RWPE2 (cell line): ENCODE measurements at regions not wholly inside any gene's neighbourhood (a gene's known extent, or its start where the extent isn't known, plus 50 kb on each side); places are given as distances from the start of the nearest gene placed in this dataset.

Experiments used
- ATAC-seq: fragments of 200-7000 bp; cut with Tn5 transposase; 3 replicates; pipeline ENCODE4 v1.9.1; 2021; ENCODE audit warnings: low read depth
- DNase-seq: peaks from one replicate; pipeline ENCODE4 v3.0.0-alpha.2; 2020; ENCODE audit warnings: low spot score
- H3K27ac ChIP-seq: fragments of 450-650 bp; 2 replicates; pipeline ENCODE4 v1.5.1; 2017; ENCODE audit warnings: mild to moderate bottlenecking; ENCODE audit not compliant: poor library complexity, severe bottlenecking
- H3K27me3 ChIP-seq: fragments of 250-450 bp; sonication (Bioruptor Pico); 2 replicates; pipeline ENCODE4 v1.5.1; 2021; ENCODE audit warnings: mild to moderate bottlenecking, moderate library complexity; ENCODE audit not compliant: insufficient read depth, poor library complexity, severe bottlenecking
- H3K36me3 ChIP-seq: fragments of 250-450 bp; sonication (Bioruptor Pico); 2 replicates; pipeline ENCODE4 v1.5.1; 2020; ENCODE audit warnings: low read depth, mild to moderate bottlenecking, moderate library complexity
- H3K4me1 ChIP-seq: fragments of 250-450 bp; sonication (Bioruptor Pico); 2 replicates; pipeline ENCODE4 v1.5.1; 2021; ENCODE audit warnings: mild to moderate bottlenecking, moderate library complexity; ENCODE audit not compliant: insufficient read depth, poor library complexity, severe bottlenecking
- H3K4me3 ChIP-seq: fragments of 250-450 bp; sonication (Bioruptor Pico); 2 replicates; pipeline ENCODE4 v1.5.1; 2021; ENCODE audit warnings: mild to moderate bottlenecking, moderate library complexity; ENCODE audit not compliant: severe bottlenecking
- H3K9me3 ChIP-seq: fragments of 250-450 bp; sonication (Bioruptor Pico); 2 replicates; pipeline ENCODE4 v1.5.1; 2021; ENCODE audit warnings: mild to moderate bottlenecking, moderate library complexity; ENCODE audit not compliant: severe bottlenecking
- CTCF ChIP-seq: fragments of 450-650 bp; IDR thresholded peaks from one replicate; pipeline ENCODE4 v1.5.1; 2017; ENCODE audit warnings: mild to moderate bottlenecking, moderate library complexity; ENCODE audit not compliant: poor library complexity, severe bottlenecking

- DNase-seq (no peak), ATAC-seq (no peak)
- TF ChIP-seq CTCF = no peak
- H3K36me3 ChIP-seq = no peaks in the 10 kb centered on the region
- H3K27me3 ChIP-seq = peaks cover 6% of the 10 kb centered on the region
- no peaks in the 10 kb centered on the region for H3K9me3 ChIP-seq
- no peak overlapping the region for H3K27ac ChIP-seq
- H3K4me1 ChIP-seq = no peaks in the 10 kb centered on the region
- no peak overlapping the region for H3K4me3 ChIP-seq
Measured at GRCh38 chr15:69957175-69957574, 140.5 kb downstream of the TLE3 start.

GRCh38 chr15:69958496-69959084 is 139.1 kb downstream of the TLE3 start:
- H3K36me3 ChIP-seq = no peaks in the 10 kb centered on the region
- no peaks in the 10 kb centered on the region for H3K9me3 ChIP-seq
- no peak overlapping the region for H3K4me3 ChIP-seq
- H3K27me3 ChIP-seq = peaks cover 10% of the 10 kb centered on the region
- no peaks in the 10 kb centered on the region for H3K4me1 ChIP-seq
- no peak for DNase-seq
- TF ChIP-seq CTCF = no peak
- no peak overlapping the region for H3K27ac ChIP-seq
- ATAC-seq = no peak

- H3K4me3 ChIP-seq = no peak overlapping the region
- no peak for ATAC-seq
- no peak overlapping the region for H3K27ac ChIP-seq
- DNase-seq = no peak
- H3K9me3 ChIP-seq = no peaks in the 10 kb centered on the region
- peaks cover 32% of the 10 kb centered on the region for H3K27me3 ChIP-seq
- H3K36me3 ChIP-seq = no peaks in the 10 kb centered on the region
- H3K4me1 ChIP-seq = no peaks in the 10 kb centered on the region
- no peak for TF ChIP-seq CTCF
Measured at GRCh38 chr15:69962561-69962960, 135.2 kb downstream of the TLE3 start.

- Histone ChIP-seq H3K4me3 (no peak overlapping the region), H3K27me3 (peaks cover 32% of the 10 kb centered on the region), H3K9me3 (no peaks in the 10 kb centered on the region), H3K36me3 (no peaks in the 10 kb centered on the region), H3K4me1 (no peaks in the 10 kb centered on the region), H3K27ac (no peak overlapping the region)
- DNase-seq = no peak
- no peak for ATAC-seq
- TF ChIP-seq CTCF = no peak
Measured at GRCh38 chr15:69963385-69963784, 134.3 kb downstream of the TLE3 start.

- Histone ChIP-seq H3K9me3 (no peaks in the 10 kb centered on the region), H3K4me3 (no peak overlapping the region), H3K27me3 (peaks cover 32% of the 10 kb centered on the region), H3K4me1 (no peaks in the 10 kb centered on the region), H3K36me3 (no peaks in the 10 kb centered on the region), H3K27ac (no peak overlapping the region)
- no peak for DNase-seq
- no peak for ATAC-seq
- TF ChIP-seq CTCF = no peak
Measured at GRCh38 chr15:69971771-69972170, 125.9 kb downstream of the TLE3 start.
